Neuronal stem cell (in vitro differentiated cells): ENCODE measurements at regions not wholly inside any gene's neighbourhood (a gene's known extent, or its start where the extent isn't known, plus 50 kb on each side); places are given as distances from the start of the nearest gene placed in this dataset.
"Not testable (repeated sequence)": the region's sequence is repeated elsewhere in the genome, so short reads cannot be mapped to it uniquely, and the experiment has no call there.

Source experiments
- DNase-seq: peaks from one replicate; pipeline ENCODE4 v3.0.0-alpha.2; 2013; ENCODE audit warnings: low spot score
- H2AFZ ChIP-seq: one replicate; pipeline ENCODE4 v1.6.1; 2013; ENCODE audit warnings: mild to moderate bottlenecking, low read length, inconsistent platforms
- H2AK5ac ChIP-seq: 2 replicates; pipeline ENCODE4 v1.6.1; 2013; ENCODE audit warnings: low read depth, mild to moderate bottlenecking, inconsistent platforms, low read length, moderate library complexity, mixed read lengths
- H2BK120ac ChIP-seq: 2 replicates; pipeline ENCODE4 v1.6.1; 2013; ENCODE audit warnings: low read depth, mild to moderate bottlenecking, inconsistent platforms, low read length, moderate library complexity, mixed read lengths
- H2BK12ac ChIP-seq: one replicate; pipeline ENCODE4 v1.6.1; 2013; ENCODE audit warnings: low read length, inconsistent platforms
- H2BK15ac ChIP-seq: 2 replicates; pipeline ENCODE4 v1.6.1; 2013; ENCODE audit warnings: mild to moderate bottlenecking, low read length, inconsistent platforms, mixed read lengths
- H2BK5ac ChIP-seq: one replicate; pipeline ENCODE4 v1.6.1; 2013; ENCODE audit warnings: inconsistent platforms, mild to moderate bottlenecking, low read length, moderate library complexity
- H3K14ac ChIP-seq: one replicate; pipeline ENCODE4 v1.6.1; 2013; ENCODE audit warnings: low read length, inconsistent platforms
- H3K18ac ChIP-seq: 2 replicates; pipeline ENCODE4 v1.6.1; 2013; ENCODE audit warnings: low read length, inconsistent platforms
- H3K23ac ChIP-seq: 2 replicates; pipeline ENCODE4 v1.6.1; 2013; ENCODE audit warnings: low read depth, mild to moderate bottlenecking, mixed read lengths, low read length, inconsistent platforms; ENCODE audit not compliant: poor library complexity
- H3K27ac ChIP-seq: replicated peaks from 3 replicates; pipeline ENCODE4 v1.5.1; 2013; ENCODE audit warnings: low read length, inconsistent platforms
- H3K27me3 ChIP-seq, 3 experiments: 2 replicates each; pipeline ENCODE4 v1.6.1; 2013; ENCODE audit warnings: low read length in 3 of 3, mild to moderate bottlenecking in 2 of 3, inconsistent platforms in 1 of 3, low read depth in 1 of 3, mixed read lengths in 1 of 3, moderate library complexity in 1 of 3; ENCODE audit not compliant: control insufficient read depth in 3 of 3, insufficient read depth in 3 of 3
- H3K36me3 ChIP-seq, 2 donors: replicated peaks in 1 of 2; 2 replicates each; pipeline ENCODE4 v1.6.1; 2013; ENCODE audit warnings: low read length in 2 of 2; ENCODE audit not compliant: control insufficient read depth in 2 of 2, insufficient read depth in 2 of 2
- H3K4ac ChIP-seq: 2 replicates; pipeline ENCODE4 v1.6.1; 2013; ENCODE audit warnings: inconsistent platforms, mild to moderate bottlenecking, low read length, moderate library complexity
- H3K4me1 ChIP-seq, 2 donors: 1 replicate in 1 of 2; 2 replicates in 1 of 2; pipeline ENCODE4 v1.6.1; 2013; ENCODE audit warnings: low read length in 2 of 2, low read depth in 1 of 2; ENCODE audit not compliant: control insufficient read depth in 2 of 2, insufficient read depth in 1 of 2
- H3K4me2 ChIP-seq: one replicate; pipeline ENCODE4 v1.6.1; 2013; ENCODE audit warnings: mild to moderate bottlenecking, low read length, inconsistent platforms; ENCODE audit not compliant: insufficient read depth, poor library complexity, severe bottlenecking
- H3K4me3 ChIP-seq, 2 donors: 2 replicates each; pipeline ENCODE4 v1.5.1; 2013; ENCODE audit warnings: low read length in 2 of 2, mild to moderate bottlenecking in 2 of 2, inconsistent platforms in 1 of 2, moderate library complexity in 1 of 2
- H3K79me1 ChIP-seq: one replicate; pipeline ENCODE4 v1.6.1; 2013; ENCODE audit warnings: low read depth, mild to moderate bottlenecking, inconsistent platforms, low read length, moderate library complexity
- H3K9ac ChIP-seq: one replicate; pipeline ENCODE4 v1.6.1; 2013; ENCODE audit warnings: mild to moderate bottlenecking, low read depth, low read length, inconsistent platforms; ENCODE audit not compliant: poor library complexity
- H3K9me3 ChIP-seq, 2 donors: replicated peaks in 1 of 2; 2 replicates each; pipeline versions ENCODE3 to v1.6.1; 2013; ENCODE audit warnings: low read length in 2 of 2, mild to moderate bottlenecking in 2 of 2, inconsistent platforms in 1 of 2, low read depth in 1 of 2, mixed read lengths in 1 of 2, moderate library complexity in 1 of 2; ENCODE audit not compliant: control insufficient read depth in 2 of 2, insufficient read depth in 1 of 2
- H4K8ac ChIP-seq: one replicate; pipeline ENCODE4 v1.6.1; 2013; ENCODE audit warnings: low read depth, mild to moderate bottlenecking, inconsistent platforms, low read length, moderate library complexity
- H4K91ac ChIP-seq: one replicate; pipeline ENCODE4 v1.6.1; 2013; ENCODE audit warnings: low read length, low read depth, mild to moderate bottlenecking, inconsistent platforms; ENCODE audit not compliant: poor library complexity
- WGBS, 2 donors: extraction: QIAGEN DNeasy Blood & Tissue Kit; methylation state at CpG; one replicate each; pipeline ENCODE4 v1.1.7; 2013; ENCODE audit warnings: missing lambda C conversion rate in 2 of 2, mixed read lengths in 1 of 2; ENCODE audit not compliant: insufficient read length in 2 of 2, insufficient replicate concordance in 1 of 2; ENCODE audit errors: extremely low coverage in 2 of 2; 5-methylcytosine and 5-hydroxymethylcytosine counted together

GRCh38 chr6:140271759-140272377 is 897.4 kb upstream of the CITED2 start:
- Histone ChIP-seq H4K8ac (no peak overlapping the region), H2AFZ (no peak overlapping the region), H2BK120ac (no peak overlapping the region), H3K4me3 (no peak overlapping the region), H3K79me1 (no peaks in the 10 kb centered on the region), H3K18ac (no peak overlapping the region), H2BK5ac (no peak overlapping the region), H3K14ac (no peak overlapping the region), H3K27ac (peak overlapping the region; percentile 60), H3K23ac (no peak overlapping the region), H3K27me3 (no peaks in the 10 kb centered on the region), H3K9me3 (peaks cover 0 to 7% of the 10 kb centered on the region in 2 donors), H3K36me3 (no peaks in the 10 kb centered on the region), H3K9ac (no peak overlapping the region), H2AK5ac (no peak overlapping the region), H3K4me1 (peaks cover 3 to 5% of the 10 kb centered on the region in 2 donors), H2BK15ac (no peak overlapping the region), H3K4ac (no peak overlapping the region), H2BK12ac (no peak overlapping the region), H3K4me2 (no peak overlapping the region), H4K91ac (no peak overlapping the region)
- no CpG with 5 or more reads among the region's 2 CpGs for WGBS, 2 donors
- DNase-seq: peak; percentile 32

DNA sequence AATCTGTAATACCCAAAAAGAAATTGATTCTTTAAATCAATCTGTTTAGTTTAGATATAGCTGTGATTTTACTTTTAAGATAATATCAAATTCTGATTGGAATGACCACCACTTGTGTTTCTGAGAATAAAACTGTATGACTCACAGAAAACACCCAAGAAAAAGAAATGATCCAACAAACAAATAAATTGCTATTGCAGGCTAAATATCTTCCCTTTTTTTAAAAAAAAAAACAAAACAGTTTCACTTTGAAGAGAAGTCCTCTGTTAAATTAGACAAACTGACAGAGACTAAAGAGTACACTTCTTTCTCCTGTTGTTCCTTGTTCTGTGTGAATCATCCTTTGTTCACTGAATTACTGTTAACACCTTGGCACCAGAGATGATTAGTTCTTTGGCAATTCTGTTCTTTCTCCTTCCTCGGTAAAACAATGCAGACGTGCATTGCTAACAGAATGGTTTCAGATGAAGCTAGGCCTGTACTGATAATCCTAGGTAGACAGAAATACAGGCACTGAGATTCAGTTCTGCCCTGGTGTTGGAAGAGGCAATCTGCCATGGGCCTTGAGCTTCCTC is 895.2 kb upstream of the CITED2 start:
- no peak for DNase-seq
- H2AK5ac ChIP-seq: no peak overlapping the region
- no peak overlapping the region for H4K8ac ChIP-seq
- H2BK15ac ChIP-seq: no peak overlapping the region
- no peak overlapping the region for H3K4me3 ChIP-seq
- H3K14ac ChIP-seq: no peak overlapping the region
- no peak overlapping the region for H3K9ac ChIP-seq
- no peak overlapping the region for H2BK120ac ChIP-seq
- H3K23ac ChIP-seq: no peak overlapping the region
- no peak overlapping the region for H2BK5ac ChIP-seq
- H3K27ac ChIP-seq: peak overlapping the region; percentile 33
- H3K18ac ChIP-seq: no peak overlapping the region
- no peaks in the 10 kb centered on the region for H3K27me3 ChIP-seq
- no peaks in the 10 kb centered on the region for H3K36me3 ChIP-seq
- H4K91ac ChIP-seq: no peak overlapping the region
- H3K4me2 ChIP-seq: no peak overlapping the region
- H2AFZ ChIP-seq: no peak overlapping the region
- peaks cover 0 to 7% of the 10 kb centered on the region in 2 donors for H3K9me3 ChIP-seq
- no peaks in the 10 kb centered on the region for H3K79me1 ChIP-seq
- no peak overlapping the region for H3K4ac ChIP-seq
- H2BK12ac ChIP-seq: no peak overlapping the region
- no CpG with 5 or more reads among the region's 2 CpGs for WGBS, 2 donors
- peaks cover 3 to 5% of the 10 kb centered on the region in 2 donors for H3K4me1 ChIP-seq

- H3K79me1 ChIP-seq: no peaks in the 10 kb centered on the region
- no peak overlapping the region for H3K9ac ChIP-seq
- no peak overlapping the region for H2BK15ac ChIP-seq
- H4K91ac ChIP-seq: no peak overlapping the region
- no peaks in the 10 kb centered on the region for H3K4me1 ChIP-seq
- no peaks in the 10 kb centered on the region for H3K27me3 ChIP-seq
- H4K8ac ChIP-seq: no peak overlapping the region
- H3K23ac ChIP-seq: no peak overlapping the region
- no peak overlapping the region for H3K4ac ChIP-seq
- H2BK12ac ChIP-seq: no peak overlapping the region
- H2BK120ac ChIP-seq: no peak overlapping the region
- no peaks in the 10 kb centered on the region for H3K36me3 ChIP-seq
- H3K14ac ChIP-seq: no peak overlapping the region
- H3K27ac ChIP-seq: no peak overlapping the region
- no peak overlapping the region for H3K18ac ChIP-seq
- no peak for DNase-seq
- H2AK5ac ChIP-seq: no peak overlapping the region
- no CpG with 5 or more reads among the region's 3 CpGs for WGBS, 2 donors
- peaks cover 0 to 7% of the 10 kb centered on the region in 2 donors for H3K9me3 ChIP-seq
- H3K4me2 ChIP-seq: no peak overlapping the region
- H2BK5ac ChIP-seq: no peak overlapping the region
- no peak overlapping the region for H3K4me3 ChIP-seq
- H2AFZ ChIP-seq: no peak overlapping the region
Observed at GRCh38 chr6:140264431-140264830, 890.0 kb upstream of the CITED2 start.

- H3K23ac ChIP-seq, H2AFZ ChIP-seq, H2BK5ac ChIP-seq, H2BK12ac ChIP-seq, H3K27ac ChIP-seq, H3K27me3 ChIP-seq, H3K14ac ChIP-seq, H3K4me1 ChIP-seq, H3K4me2 ChIP-seq, H4K8ac ChIP-seq, H3K18ac ChIP-seq, H3K9ac ChIP-seq, H3K36me3 ChIP-seq, H2BK120ac ChIP-seq, H2AK5ac ChIP-seq, H4K91ac ChIP-seq, H3K4me3 ChIP-seq, H2BK15ac ChIP-seq, H3K4ac ChIP-seq, H3K79me1 ChIP-seq, DNase-seq, H3K9me3 ChIP-seq: not testable (repeated sequence)
- WGBS, 2 donors: no CpG with 5 or more reads among the region's 6 CpGs
Observed at GRCh38 chr6:140258302-140258701, 883.9 kb upstream of the CITED2 start.
